Astrocyte (in vitro differentiated cells and primary cell): ENCODE measurements at regions not wholly inside any gene's neighbourhood (a gene's known extent, or its start where the extent isn't known, plus 50 kb on each side); places are given as distances from the start of the nearest gene placed in this dataset.
"Not testable (repeated sequence)": the region's sequence is repeated elsewhere in the genome, so short reads cannot be mapped to it uniquely, and the experiment has no call there.

Source experiments
- DNase-seq: peaks from one replicate; pipeline ENCODE4 v3.0.0-alpha.2; 2010; ENCODE audit warnings: low read depth
- FAIRE-seq: peaks from 2 replicates; lab custom pipeline; 2011; peaks lifted over from hg19 to GRCh38; lab: Jason Lieb, UNC
- H2AFZ ChIP-seq: 2 replicates; pipeline ENCODE4 v1.6.0; 2012; ENCODE audit warnings: low read depth, low read length, inconsistent platforms
- H3K27ac ChIP-seq: 2 replicates; pipeline ENCODE4 v1.5.1; 2011; ENCODE audit warnings: low read depth, low read length, inconsistent platforms
- H3K27me3 ChIP-seq: 2 replicates; pipeline ENCODE4 v1.6.0; 2011; ENCODE audit warnings: low read length, inconsistent platforms; ENCODE audit not compliant: insufficient read depth
- H3K36me3 ChIP-seq: 2 replicates; pipeline ENCODE4 v1.5.1; 2011; ENCODE audit warnings: low read length, inconsistent platforms; ENCODE audit not compliant: insufficient read depth
- H3K4me1 ChIP-seq: 2 replicates; pipeline ENCODE4 v1.5.1; 2011; ENCODE audit warnings: low read length, inconsistent platforms; ENCODE audit not compliant: insufficient read depth
- H3K4me2 ChIP-seq: 2 replicates; pipeline ENCODE4 v1.6.0; 2012; ENCODE audit warnings: low read length, inconsistent platforms
- H3K4me3 ChIP-seq: 2 replicates; pipeline ENCODE4 v1.5.1; 2011; ENCODE audit warnings: low read depth, mild to moderate bottlenecking, low read length, inconsistent platforms; ENCODE audit not compliant: insufficient read depth
- H3K79me2 ChIP-seq: 2 replicates; pipeline ENCODE4 v1.6.0; 2012; ENCODE audit warnings: mild to moderate bottlenecking, low read length, inconsistent platforms; ENCODE audit not compliant: insufficient read depth
- H3K9ac ChIP-seq: 2 replicates; pipeline ENCODE4 v1.6.0; 2012; ENCODE audit warnings: mild to moderate bottlenecking, low read length, inconsistent platforms
- H3K9me3 ChIP-seq: 2 replicates; pipeline ENCODE4 v1.5.1; 2012; ENCODE audit warnings: low read depth, mild to moderate bottlenecking, low read length, inconsistent platforms; ENCODE audit not compliant: insufficient read depth
- H4K20me1 ChIP-seq: 2 replicates; pipeline ENCODE4 v1.6.0; 2012; ENCODE audit warnings: low read length, inconsistent platforms; ENCODE audit not compliant: insufficient read depth
- H3K27ac Mint-ChIP-seq: one replicate; pipeline ENCODE4 v1.8.0; 2021; ENCODE audit warnings: mild to moderate bottlenecking, mixed read lengths; ENCODE audit not compliant: unreplicated experiment
- H3K27me3 Mint-ChIP-seq: one replicate; pipeline ENCODE4 v1.8.0; 2021; ENCODE audit warnings: low read depth, mixed read lengths; ENCODE audit not compliant: unreplicated experiment
- H3K36me3 Mint-ChIP-seq: one replicate; pipeline ENCODE4 v1.8.0; 2021; ENCODE audit warnings: low read depth, mixed read lengths; ENCODE audit not compliant: unreplicated experiment
- H3K4me1 Mint-ChIP-seq: one replicate; pipeline ENCODE4 v1.8.0; 2021; ENCODE audit warnings: low read depth, mixed read lengths; ENCODE audit not compliant: unreplicated experiment
- H3K4me3 Mint-ChIP-seq: one replicate; pipeline ENCODE4 v1.8.0; 2021; ENCODE audit warnings: mild to moderate bottlenecking, moderate library complexity, mixed read lengths; ENCODE audit not compliant: unreplicated experiment
- H3K9me3 Mint-ChIP-seq: one replicate; pipeline ENCODE4 v1.8.0; 2021; ENCODE audit warnings: mild to moderate bottlenecking, mixed read lengths; ENCODE audit not compliant: unreplicated experiment
- EZH2 ChIP-seq: IDR thresholded peaks from 2 replicates; pipeline ENCODE4 v1.6.1; 2012; ENCODE audit warnings: mild to moderate bottlenecking, low read length, inconsistent platforms; ENCODE audit not compliant: insufficient read depth
- TF ChIP-seq, protein P1 (sequence below): IDR thresholded peaks from 2 replicates; pipeline ENCODE4 v1.5.1; 2011; ENCODE audit warnings: low read depth, mild to moderate bottlenecking, inconsistent platforms, low read length, moderate library complexity; ENCODE audit not compliant: insufficient read depth

- H3K4me1 ChIP-seq, result peaks cover 11% of the 10 kb centered on the region
- not testable (repeated sequence) for H4K20me1 ChIP-seq, H3K36me3 Mint-ChIP-seq, H3K27ac ChIP-seq, DNase-seq, H3K9me3 Mint-ChIP-seq, H3K79me2 ChIP-seq, H3K27ac Mint-ChIP-seq, H3K4me3 ChIP-seq, H3K4me3 Mint-ChIP-seq, H2AFZ ChIP-seq, H3K9me3 ChIP-seq, H3K9ac ChIP-seq, H3K36me3 ChIP-seq, H3K27me3 ChIP-seq, FAIRE-seq, H3K4me2 ChIP-seq
- Mint-ChIP-seq H3K4me1 (peaks cover 12% of the 10 kb centered on the region), H3K27me3 (peaks cover 12% of the 10 kb centered on the region)
Observed at GRCh38 chr1:148377045-148377444, 106.1 kb downstream of the PPIAL4G start.

GRCh38 chr1:148374101-148374500, 109.0 kb downstream of the PPIAL4G start:
- peaks cover 17% of the 10 kb centered on the region for H3K4me1 ChIP-seq
- H3K36me3 ChIP-seq, result no peaks in the 10 kb centered on the region
- H3K27ac ChIP-seq, result no peak overlapping the region
- H3K27me3 Mint-ChIP-seq, result peaks cover 2% of the 10 kb centered on the region
- no peaks in the 10 kb centered on the region for H4K20me1 ChIP-seq
- no peak overlapping the region for H3K4me3 Mint-ChIP-seq
- no peak overlapping the region for H3K4me3 ChIP-seq
- no peak overlapping the region for H3K27ac Mint-ChIP-seq
- DNase-seq (no peak), FAIRE-seq (no peak)
- no peak overlapping the region for H3K4me2 ChIP-seq
- no peaks in the 10 kb centered on the region for H3K79me2 ChIP-seq
- H3K27me3 ChIP-seq, result no peaks in the 10 kb centered on the region
- H2AFZ ChIP-seq, result no peak overlapping the region
- H3K9ac ChIP-seq, result no peak overlapping the region
- no peak for TF ChIP-seq EZH2
- TF ChIP-seq, protein P1, sequence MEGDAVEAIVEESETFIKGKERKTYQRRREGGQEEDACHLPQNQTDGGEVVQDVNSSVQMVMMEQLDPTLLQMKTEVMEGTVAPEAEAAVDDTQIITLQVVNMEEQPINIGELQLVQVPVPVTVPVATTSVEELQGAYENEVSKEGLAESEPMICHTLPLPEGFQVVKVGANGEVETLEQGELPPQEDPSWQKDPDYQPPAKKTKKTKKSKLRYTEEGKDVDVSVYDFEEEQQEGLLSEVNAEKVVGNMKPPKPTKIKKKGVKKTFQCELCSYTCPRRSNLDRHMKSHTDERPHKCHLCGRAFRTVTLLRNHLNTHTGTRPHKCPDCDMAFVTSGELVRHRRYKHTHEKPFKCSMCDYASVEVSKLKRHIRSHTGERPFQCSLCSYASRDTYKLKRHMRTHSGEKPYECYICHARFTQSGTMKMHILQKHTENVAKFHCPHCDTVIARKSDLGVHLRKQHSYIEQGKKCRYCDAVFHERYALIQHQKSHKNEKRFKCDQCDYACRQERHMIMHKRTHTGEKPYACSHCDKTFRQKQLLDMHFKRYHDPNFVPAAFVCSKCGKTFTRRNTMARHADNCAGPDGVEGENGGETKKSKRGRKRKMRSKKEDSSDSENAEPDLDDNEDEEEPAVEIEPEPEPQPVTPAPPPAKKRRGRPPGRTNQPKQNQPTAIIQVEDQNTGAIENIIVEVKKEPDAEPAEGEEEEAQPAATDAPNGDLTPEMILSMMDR, result no peak
- H3K9me3 Mint-ChIP-seq, result no peaks in the 10 kb centered on the region
- H3K36me3 Mint-ChIP-seq, result no peaks in the 10 kb centered on the region
- peaks cover 19% of the 10 kb centered on the region for H3K4me1 Mint-ChIP-seq
- H3K9me3 ChIP-seq, result no peaks in the 10 kb centered on the region

DNA sequence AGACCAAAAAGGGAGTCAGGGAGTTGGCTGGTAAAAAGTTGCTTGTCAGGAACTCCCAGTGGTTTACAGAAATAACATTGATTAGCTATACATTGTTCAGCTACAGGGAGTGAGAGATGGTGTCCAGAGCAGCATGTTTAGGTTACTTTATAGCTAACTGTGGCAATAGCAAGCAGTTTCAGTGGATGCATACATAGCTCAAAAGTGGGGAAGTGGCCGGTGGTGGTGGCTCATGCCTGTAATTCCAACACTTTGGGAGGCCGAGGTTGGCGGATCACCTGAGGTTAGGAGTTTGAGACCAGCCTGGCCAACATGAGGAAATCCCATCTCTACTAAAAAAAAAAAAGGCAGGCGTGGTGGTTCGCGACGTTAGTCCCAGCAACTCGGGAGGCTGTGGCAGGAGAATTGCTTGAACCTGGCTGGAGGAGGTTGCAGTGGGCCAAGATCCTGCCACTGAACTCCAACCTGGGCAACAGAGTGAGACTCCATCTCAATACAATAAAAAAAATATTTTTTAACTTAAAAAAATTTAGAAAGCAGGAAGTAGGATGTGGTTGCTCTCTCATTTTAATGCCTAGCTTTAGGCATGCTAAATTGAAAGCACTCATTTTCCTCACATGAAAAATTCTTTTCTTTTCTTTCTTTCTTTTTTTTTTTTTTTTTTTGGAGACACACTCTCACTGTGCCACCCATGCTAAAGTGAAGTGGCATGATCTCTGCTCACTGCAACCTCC, 109.7 kb downstream of the PPIAL4G start:
- Histone ChIP-seq H3K4me1 (peaks cover 17% of the 10 kb centered on the region), H4K20me1 (no peaks in the 10 kb centered on the region), H2AFZ (no peak overlapping the region), H3K27me3 (no peaks in the 10 kb centered on the region), H3K4me2 (no peak overlapping the region), H3K9ac (no peak overlapping the region), H3K4me3 (no peak overlapping the region), H3K27ac (no peak overlapping the region), H3K79me2 (no peaks in the 10 kb centered on the region), H3K36me3 (no peaks in the 10 kb centered on the region), H3K9me3 (no peaks in the 10 kb centered on the region)
- no peak for DNase-seq
- FAIRE-seq, result no peak
- H3K4me3 Mint-ChIP-seq, result peak overlapping the region; percentile 8
- TF ChIP-seq, protein P1, result no peak
- TF ChIP-seq EZH2, result no peak
- H3K4me1 Mint-ChIP-seq, result peaks cover 19% of the 10 kb centered on the region
- H3K27ac Mint-ChIP-seq, result no peak overlapping the region
- no peaks in the 10 kb centered on the region for H3K27me3 Mint-ChIP-seq
- no peaks in the 10 kb centered on the region for H3K9me3 Mint-ChIP-seq
- H3K36me3 Mint-ChIP-seq, result no peaks in the 10 kb centered on the region
